Progenitor cell of endocrine pancreas (in vitro differentiated cells): ENCODE measurements at regions not wholly inside any gene's neighbourhood (a gene's known extent, or its start where the extent isn't known, plus 50 kb on each side); places are given as distances from the start of the nearest gene placed in this dataset.

Source experiments
- DNase-seq: peaks from one replicate; pipeline ENCODE4 v3.0.0; 2021; ENCODE audit warnings: low spot score; ENCODE audit not compliant: unreplicated experiment
- H3K27ac Mint-ChIP-seq: 2 replicates; pipeline ENCODE4 v1.8.0; 2021; ENCODE audit warnings: mild to moderate bottlenecking, moderate library complexity, mixed read lengths
- H3K27me3 Mint-ChIP-seq: 2 replicates; pipeline ENCODE4 v1.8.0; 2021; ENCODE audit warnings: mixed read lengths
- H3K36me3 Mint-ChIP-seq: 2 replicates; pipeline ENCODE4 v1.8.0; 2022; ENCODE audit warnings: mixed read lengths; ENCODE audit not compliant: insufficient read depth
- H3K4me1 Mint-ChIP-seq: 2 replicates; pipeline ENCODE4 v1.8.0; 2021; ENCODE audit warnings: low read depth, mixed read lengths
- H3K4me3 Mint-ChIP-seq: 2 replicates; pipeline ENCODE4 v1.8.0; 2021; ENCODE audit warnings: low read depth, mild to moderate bottlenecking, moderate library complexity, mixed read lengths
- H3K9me3 Mint-ChIP-seq: 2 replicates; pipeline ENCODE4 v1.8.0; 2021; ENCODE audit warnings: low read depth, mixed read lengths
- TF ChIP-seq, protein P1 (sequence below): fragments of 200-600 bp; sonication (generic); IDR thresholded peaks from one replicate; pipeline ENCODE4 v1.5.0; 2021; ENCODE audit warnings: antibody characterized with exemption, mild to moderate bottlenecking; ENCODE audit not compliant: unreplicated experiment

DNA sequence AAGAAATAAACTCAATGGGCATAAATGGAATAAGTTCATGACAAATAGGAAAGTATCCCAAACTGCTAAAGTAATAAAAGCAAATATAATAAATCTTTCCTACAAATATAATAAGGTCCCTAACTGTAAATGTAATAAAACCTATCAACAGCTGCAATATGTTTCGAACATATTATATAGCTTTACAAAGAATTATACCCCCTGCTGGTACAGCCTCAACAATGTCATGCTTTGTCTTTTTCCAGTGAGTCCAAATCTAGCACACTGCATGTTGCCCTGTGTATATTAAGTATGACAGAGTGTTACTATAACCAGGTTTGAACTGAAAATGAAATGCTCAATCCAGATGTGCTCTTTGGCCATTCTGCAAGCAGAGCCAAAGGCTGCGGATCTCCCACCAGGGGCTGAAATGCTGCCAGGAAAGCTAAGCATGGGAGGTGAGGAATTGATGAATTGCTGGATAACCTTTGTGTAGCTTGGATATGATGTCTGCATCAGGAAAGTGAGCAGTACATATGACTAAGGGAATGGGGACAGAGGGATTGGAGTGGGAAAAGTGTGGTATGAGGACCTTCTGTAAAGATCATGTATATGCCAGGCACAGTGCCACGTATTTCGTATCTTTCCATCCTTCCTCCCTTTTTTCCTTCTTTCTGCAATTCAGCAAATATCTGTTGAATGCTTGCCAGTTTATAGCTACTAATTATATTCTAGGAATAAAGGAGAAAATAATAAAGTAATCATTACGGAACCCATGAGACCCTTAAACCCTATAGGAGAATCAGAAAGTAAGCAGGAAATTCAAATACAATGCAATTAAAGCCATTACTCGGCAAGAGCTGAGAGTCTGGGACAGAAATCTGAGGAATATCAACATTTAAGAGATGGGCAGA lies 954.6 kb upstream of the LCORL start:
- H3K36me3 Mint-ChIP-seq = no peaks in the 10 kb centered on the region
- DNase-seq = no peak
- no peaks in the 10 kb centered on the region for H3K27me3 Mint-ChIP-seq
- TF ChIP-seq, protein P1, sequence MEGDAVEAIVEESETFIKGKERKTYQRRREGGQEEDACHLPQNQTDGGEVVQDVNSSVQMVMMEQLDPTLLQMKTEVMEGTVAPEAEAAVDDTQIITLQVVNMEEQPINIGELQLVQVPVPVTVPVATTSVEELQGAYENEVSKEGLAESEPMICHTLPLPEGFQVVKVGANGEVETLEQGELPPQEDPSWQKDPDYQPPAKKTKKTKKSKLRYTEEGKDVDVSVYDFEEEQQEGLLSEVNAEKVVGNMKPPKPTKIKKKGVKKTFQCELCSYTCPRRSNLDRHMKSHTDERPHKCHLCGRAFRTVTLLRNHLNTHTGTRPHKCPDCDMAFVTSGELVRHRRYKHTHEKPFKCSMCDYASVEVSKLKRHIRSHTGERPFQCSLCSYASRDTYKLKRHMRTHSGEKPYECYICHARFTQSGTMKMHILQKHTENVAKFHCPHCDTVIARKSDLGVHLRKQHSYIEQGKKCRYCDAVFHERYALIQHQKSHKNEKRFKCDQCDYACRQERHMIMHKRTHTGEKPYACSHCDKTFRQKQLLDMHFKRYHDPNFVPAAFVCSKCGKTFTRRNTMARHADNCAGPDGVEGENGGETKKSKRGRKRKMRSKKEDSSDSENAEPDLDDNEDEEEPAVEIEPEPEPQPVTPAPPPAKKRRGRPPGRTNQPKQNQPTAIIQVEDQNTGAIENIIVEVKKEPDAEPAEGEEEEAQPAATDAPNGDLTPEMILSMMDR = peak; percentile 17
- H3K27ac Mint-ChIP-seq = no peak overlapping the region
- H3K9me3 Mint-ChIP-seq = peaks cover 5% of the 10 kb centered on the region
- H3K4me1 Mint-ChIP-seq = no peaks in the 10 kb centered on the region
- H3K4me3 Mint-ChIP-seq = no peak overlapping the region

DNA sequence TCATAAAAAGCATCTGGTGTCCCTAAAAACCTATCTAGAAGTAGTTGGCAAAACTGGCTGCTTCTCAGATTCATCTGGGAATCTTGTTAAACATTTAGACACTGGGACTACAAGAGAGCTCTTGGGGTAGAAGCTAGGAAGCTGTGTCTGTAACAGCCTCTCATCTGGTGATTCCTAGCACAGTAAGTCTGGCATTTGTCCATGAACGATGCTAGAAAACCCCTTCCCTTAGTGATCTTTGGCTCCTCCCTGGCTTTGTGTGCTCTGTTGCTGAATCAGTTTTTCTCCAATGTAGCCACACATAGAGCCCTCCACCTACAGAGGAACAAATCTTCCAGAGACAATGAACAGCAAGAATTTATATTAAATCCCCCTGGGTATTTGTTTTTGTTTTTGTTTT lies 951.7 kb upstream of the LCORL start:
- Mint-ChIP-seq H3K4me1 (no peaks in the 10 kb centered on the region), H3K36me3 (no peaks in the 10 kb centered on the region), H3K4me3 (no peak overlapping the region), H3K9me3 (peaks cover 8% of the 10 kb centered on the region), H3K27me3 (no peaks in the 10 kb centered on the region), H3K27ac (no peak overlapping the region)
- no peak for DNase-seq
- TF ChIP-seq, protein P1 = no peak

DNA sequence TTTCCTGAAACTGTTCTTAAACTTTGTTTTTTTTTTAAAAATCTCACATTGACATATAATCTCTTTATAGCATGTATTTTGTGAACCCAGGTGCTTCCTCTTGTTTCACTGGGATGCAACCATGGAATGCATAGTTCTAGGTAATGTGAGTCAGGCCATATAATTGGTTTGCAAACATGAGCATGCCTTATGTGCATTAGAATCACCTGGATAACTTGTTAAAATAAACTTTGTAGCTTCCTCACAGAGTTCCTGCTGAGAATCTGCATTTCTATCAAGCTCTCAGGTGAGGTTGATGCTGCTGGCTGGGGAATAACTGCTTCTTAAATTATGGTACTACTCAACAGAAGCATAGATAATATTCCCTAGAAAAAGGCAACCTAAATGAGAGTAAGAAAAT lies 940.3 kb upstream of the LCORL start:
- peaks cover 3% of the 10 kb centered on the region for H3K4me1 Mint-ChIP-seq
- DNase-seq = no peak
- H3K27me3 Mint-ChIP-seq = no peaks in the 10 kb centered on the region
- no peaks in the 10 kb centered on the region for H3K36me3 Mint-ChIP-seq
- TF ChIP-seq, protein P1 = no peak
- H3K27ac Mint-ChIP-seq = no peak overlapping the region
- peaks cover 8% of the 10 kb centered on the region for H3K9me3 Mint-ChIP-seq
- no peak overlapping the region for H3K4me3 Mint-ChIP-seq

DNA sequence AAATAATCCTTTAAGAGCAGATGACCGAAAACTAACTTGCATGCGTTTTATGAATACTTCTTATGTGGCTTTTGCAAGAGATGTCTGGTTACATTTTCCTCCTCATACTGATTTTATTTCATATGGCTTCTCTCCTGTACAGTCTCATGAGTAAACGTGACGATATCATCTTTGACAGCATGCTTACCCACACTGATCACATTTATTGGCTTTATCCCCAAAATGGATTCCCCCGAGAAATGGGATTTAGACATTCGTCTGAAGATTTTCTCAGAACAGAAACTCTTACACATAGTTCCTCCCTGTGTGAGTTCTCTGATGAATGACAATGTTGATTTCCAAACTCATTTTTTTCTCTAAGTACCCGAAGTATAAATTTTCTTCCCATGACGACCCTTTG lies 939.7 kb upstream of the LCORL start:
- H3K4me3 Mint-ChIP-seq = no peak overlapping the region
- peaks cover 3% of the 10 kb centered on the region for H3K4me1 Mint-ChIP-seq
- TF ChIP-seq, protein P1 = no peak
- no peaks in the 10 kb centered on the region for H3K36me3 Mint-ChIP-seq
- H3K27me3 Mint-ChIP-seq = no peaks in the 10 kb centered on the region
- H3K27ac Mint-ChIP-seq = no peak overlapping the region
- H3K9me3 Mint-ChIP-seq = peaks cover 8% of the 10 kb centered on the region
- DNase-seq = no peak

DNA sequence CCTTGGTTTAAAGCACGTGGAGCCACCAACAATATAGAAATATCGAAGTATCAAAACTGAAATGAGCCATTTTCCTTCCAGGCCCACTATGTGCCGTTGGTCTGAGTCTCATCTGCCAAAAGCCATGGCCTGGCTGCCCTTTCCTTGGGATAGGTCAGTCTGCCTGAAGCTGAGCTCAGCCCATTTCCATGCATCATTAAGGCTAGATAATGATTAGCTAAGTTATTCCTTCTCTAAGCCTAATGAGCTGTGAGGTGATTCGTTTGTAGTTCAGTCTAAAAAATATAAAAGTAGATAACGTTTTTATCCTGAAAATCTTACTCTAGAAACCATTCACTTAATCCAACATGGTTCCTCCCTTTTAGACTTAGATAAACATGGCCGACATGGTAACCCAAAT lies 936.2 kb upstream of the LCORL start:
- DNase-seq = no peak
- TF ChIP-seq, protein P1 = no peak
- Mint-ChIP-seq H3K4me1 (peaks cover 14% of the 10 kb centered on the region), H3K36me3 (no peaks in the 10 kb centered on the region), H3K4me3 (no peak overlapping the region), H3K27ac (no peak overlapping the region), H3K27me3 (no peaks in the 10 kb centered on the region), H3K9me3 (peaks cover 12% of the 10 kb centered on the region)
